ENCODE measurements at regions not wholly inside any gene's neighbourhood (a gene's known extent, or its start where the extent isn't known, plus 50 kb on each side); places are given as distances from the start of the nearest gene placed in this dataset.

GRCh38 chr2:78427170-78427569 is 598.3 kb upstream of the REG3G start:
- no peak for DNase-seq (ENCODE audit: low spot score)

GRCh38 chr2:78431241-78431640 is 594.3 kb upstream of the REG3G start:
- peak; percentile 16 for DNase-seq (ENCODE audit: low spot score)

- no peak for DNase-seq (ENCODE audit: low spot score)
These were observed 586.4 kb upstream of the REG3G start for GRCh38 chr2:78439122-78439521.

GRCh38 chr2:78455586-78455985 is 569.9 kb upstream of the REG3G start:
- DNase-seq (ENCODE audit: low spot score): no peak

- DNase-seq (ENCODE audit: low spot score): no peak
These were observed 568.2 kb upstream of the REG3G start for GRCh38 chr2:78457269-78457668.

- peak; percentile 11 for DNase-seq (ENCODE audit: low spot score)
These were observed 559.8 kb upstream of the REG3G start for GRCh38 chr2:78465707-78466106.

GRCh38 chr2:78476619-78477229 is 548.8 kb upstream of the REG3G start:
- no peak for DNase-seq (ENCODE audit: low spot score)

GRCh38 chr2:78486565-78486964 is 538.9 kb upstream of the REG3G start:
- no peak for DNase-seq (ENCODE audit: low spot score)

GRCh38 chr2:78498125-78498524 is 527.4 kb upstream of the REG3G start:
- no peak for DNase-seq (ENCODE audit: low spot score)

GRCh38 chr2:78506301-78506700 is 519.2 kb upstream of the REG3G start:
- DNase-seq (ENCODE audit: low spot score): no peak

- DNase-seq (ENCODE audit: low spot score): no peak
These were observed 503.6 kb upstream of the REG3G start for GRCh38 chr2:78521938-78522337.

GRCh38 chr2:78532762-78533379 is 492.6 kb upstream of the REG3G start:
- no peak for DNase-seq (ENCODE audit: low spot score)

- no peak for DNase-seq (ENCODE audit: low spot score)
These were observed 490.1 kb upstream of the REG3G start for GRCh38 chr2:78535395-78535794.

GRCh38 chr2:78538322-78538721 is 487.2 kb upstream of the REG3G start:
- no peak for DNase-seq (ENCODE audit: low spot score)

GRCh38 chr2:78540255-78540654 is 485.2 kb upstream of the REG3G start:
- DNase-seq (ENCODE audit: low spot score): no peak

GRCh38 chr2:78541088-78541450 is 484.4 kb upstream of the REG3G start:
- no peak for DNase-seq (ENCODE audit: low spot score)

GRCh38 chr2:78541451-78542267 is 483.8 kb upstream of the REG3G start:
- no peak for DNase-seq (ENCODE audit: low spot score)

GRCh38 chr2:78546843-78547242 is 478.7 kb upstream of the REG3G start:
- DNase-seq (ENCODE audit: low spot score): no peak

- DNase-seq (ENCODE audit: low spot score): no peak
These were observed 475.7 kb upstream of the REG3G start for GRCh38 chr2:78549766-78550165.

GRCh38 chr2:78553866-78554647 is 471.4 kb upstream of the REG3G start:
- DNase-seq (ENCODE audit: low spot score): no peak

- DNase-seq (ENCODE audit: low spot score): no peak
These were observed 463.6 kb upstream of the REG3G start for GRCh38 chr2:78561876-78562275.

- DNase-seq (ENCODE audit: low spot score): no peak
These were observed 460.8 kb upstream of the REG3G start for GRCh38 chr2:78564666-78565065.
